ENCODE measurements at regions not wholly inside any gene's neighbourhood (a gene's known extent, or its start where the extent isn't known, plus 50 kb on each side); places are given as distances from the start of the nearest gene placed in this dataset.
"Not testable (repeated sequence)": the region's sequence is repeated elsewhere in the genome, so short reads cannot be mapped to it uniquely, and the experiment has no call there.

DNA sequence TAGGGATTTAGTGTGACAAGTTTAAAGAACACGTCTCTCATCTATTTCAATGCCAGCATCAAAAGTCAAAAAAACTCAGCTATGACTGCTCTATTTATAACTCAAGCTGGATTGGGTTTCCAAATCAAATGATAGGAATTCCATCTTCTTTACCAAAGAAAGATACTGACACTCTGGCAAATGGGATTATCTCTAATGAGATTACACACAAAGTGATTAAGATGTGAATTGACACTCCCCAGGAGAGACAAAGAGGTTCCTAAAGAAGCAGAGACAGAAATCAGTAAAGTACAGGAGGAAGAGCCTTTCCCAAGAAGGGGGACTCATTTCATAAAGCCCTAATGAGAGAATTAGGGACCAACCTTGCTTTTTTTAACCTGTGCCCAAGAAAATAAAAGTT lies 92.1 kb downstream of the ID4 start:
- H3K27me3 Mint-ChIP-seq (ENCODE audit: insufficient read depth, unreplicated experiment) = peaks cover 11% of the 10 kb centered on the region
- intact Hi-C loops (cut with micrococcal nuclease) = no loop called here
- ChIA-PET POLR2A (no interaction called here), CTCF (interaction anchor here (0.6 kb wide), 1 partner anchor 37 kb away, joined by 4 read pairs; no protein-coding TSS in a partner anchor)
- no peaks in the 10 kb centered on the region for H3K36me3 Mint-ChIP-seq (ENCODE audit: insufficient read depth, unreplicated experiment)
- no peak overlapping the region for H3K27ac Mint-ChIP-seq (ENCODE audit: low read depth, unreplicated experiment)
- DNase-seq (ENCODE audit: unreplicated experiment) = no peak
- no peaks in the 10 kb centered on the region for H3K4me1 Mint-ChIP-seq (ENCODE audit: insufficient read depth, unreplicated experiment)
- no peak overlapping the region for H3K4me3 Mint-ChIP-seq (ENCODE audit: unreplicated experiment)
- H3K9me3 Mint-ChIP-seq (ENCODE audit: unreplicated experiment) = no peaks in the 10 kb centered on the region
- TF ChIP-seq, protein P1, sequence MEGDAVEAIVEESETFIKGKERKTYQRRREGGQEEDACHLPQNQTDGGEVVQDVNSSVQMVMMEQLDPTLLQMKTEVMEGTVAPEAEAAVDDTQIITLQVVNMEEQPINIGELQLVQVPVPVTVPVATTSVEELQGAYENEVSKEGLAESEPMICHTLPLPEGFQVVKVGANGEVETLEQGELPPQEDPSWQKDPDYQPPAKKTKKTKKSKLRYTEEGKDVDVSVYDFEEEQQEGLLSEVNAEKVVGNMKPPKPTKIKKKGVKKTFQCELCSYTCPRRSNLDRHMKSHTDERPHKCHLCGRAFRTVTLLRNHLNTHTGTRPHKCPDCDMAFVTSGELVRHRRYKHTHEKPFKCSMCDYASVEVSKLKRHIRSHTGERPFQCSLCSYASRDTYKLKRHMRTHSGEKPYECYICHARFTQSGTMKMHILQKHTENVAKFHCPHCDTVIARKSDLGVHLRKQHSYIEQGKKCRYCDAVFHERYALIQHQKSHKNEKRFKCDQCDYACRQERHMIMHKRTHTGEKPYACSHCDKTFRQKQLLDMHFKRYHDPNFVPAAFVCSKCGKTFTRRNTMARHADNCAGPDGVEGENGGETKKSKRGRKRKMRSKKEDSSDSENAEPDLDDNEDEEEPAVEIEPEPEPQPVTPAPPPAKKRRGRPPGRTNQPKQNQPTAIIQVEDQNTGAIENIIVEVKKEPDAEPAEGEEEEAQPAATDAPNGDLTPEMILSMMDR (IDR thresholded peaks at IDR 0.05; ENCODE audit: unreplicated experiment) = no peak
- BruUV-seq (replicated peaks) = no TSS peak

DNA sequence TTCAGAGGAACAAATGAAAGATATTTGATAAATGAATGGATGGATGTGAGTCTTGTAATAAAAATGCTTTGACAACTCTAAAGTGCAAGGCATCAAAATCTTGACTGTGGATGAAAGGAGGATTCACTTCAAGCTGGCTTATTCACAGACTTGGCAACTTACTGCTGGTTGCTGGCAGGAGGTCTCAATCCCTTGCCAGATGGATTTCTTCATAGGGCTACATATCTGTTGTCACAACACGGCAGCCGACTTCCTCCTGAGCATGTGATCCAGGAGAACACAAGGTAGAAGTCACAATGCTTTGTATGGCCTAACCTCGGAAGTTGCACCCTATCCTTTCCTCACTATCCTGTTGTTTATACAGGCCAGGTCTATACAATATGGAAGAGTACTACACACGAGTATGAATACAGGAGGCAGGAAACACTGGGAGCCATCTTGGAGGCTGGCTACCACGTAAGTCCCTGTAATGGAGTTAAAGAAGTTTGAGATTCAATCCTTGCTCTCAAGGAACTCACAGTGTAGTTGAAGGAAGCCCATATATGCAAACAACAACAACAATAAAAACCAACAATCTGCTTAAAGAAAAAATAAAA lies 97.9 kb downstream of the ID4 start:
- Mint-ChIP-seq H3K4me1 (ENCODE audit: insufficient read depth, unreplicated experiment) (no peaks in the 10 kb centered on the region), H3K9me3 (ENCODE audit: unreplicated experiment) (no peaks in the 10 kb centered on the region), H3K27ac (ENCODE audit: low read depth, unreplicated experiment) (no peak overlapping the region), H3K4me3 (ENCODE audit: unreplicated experiment) (no peak overlapping the region), H3K36me3 (ENCODE audit: insufficient read depth, unreplicated experiment) (no peaks in the 10 kb centered on the region), H3K27me3 (ENCODE audit: insufficient read depth, unreplicated experiment) (no peaks in the 10 kb centered on the region)
- ChIA-PET CTCF (no interaction called here), POLR2A (no interaction called here)
- peak; percentile 15 for DNase-seq (ENCODE audit: unreplicated experiment)
- intact Hi-C loops (cut with micrococcal nuclease) = no loop called here
- TF ChIP-seq, protein P1 (IDR thresholded peaks at IDR 0.05; ENCODE audit: unreplicated experiment) = no peak
- no TSS peak for BruUV-seq (replicated peaks)

DNA sequence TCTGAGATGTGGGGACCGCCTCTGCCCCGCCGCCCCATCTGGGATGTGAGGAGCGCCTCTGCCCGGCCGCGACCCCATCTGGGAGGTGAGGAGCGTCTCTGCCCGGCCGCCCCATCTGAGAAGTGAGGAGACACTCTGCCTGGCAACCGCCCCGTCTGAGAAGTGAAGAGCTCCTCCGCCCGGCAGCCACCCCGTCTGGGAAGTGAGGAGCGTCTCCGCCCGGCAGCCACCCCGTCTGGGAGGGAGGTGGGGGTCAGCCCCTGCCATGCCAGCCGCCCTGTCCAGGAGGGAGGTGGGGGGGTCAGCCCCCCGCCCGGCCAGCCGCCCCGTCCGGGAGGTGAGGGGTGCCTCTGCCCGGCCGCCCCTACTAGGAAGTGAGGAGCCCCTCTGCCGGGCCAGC lies 102.2 kb downstream of the ID4 start:
- H3K9me3 Mint-ChIP-seq (ENCODE audit: unreplicated experiment); H3K27ac Mint-ChIP-seq (ENCODE audit: low read depth, unreplicated experiment); BruUV-seq (replicated peaks); DNase-seq (ENCODE audit: unreplicated experiment); H3K4me1 Mint-ChIP-seq (ENCODE audit: insufficient read depth, unreplicated experiment); H3K4me3 Mint-ChIP-seq (ENCODE audit: unreplicated experiment); CTCF ChIA-PET; POLR2A ChIA-PET; H3K36me3 Mint-ChIP-seq (ENCODE audit: insufficient read depth, unreplicated experiment); H3K27me3 Mint-ChIP-seq (ENCODE audit: insufficient read depth, unreplicated experiment); intact Hi-C loops (cut with micrococcal nuclease): not testable (repeated sequence)

DNA sequence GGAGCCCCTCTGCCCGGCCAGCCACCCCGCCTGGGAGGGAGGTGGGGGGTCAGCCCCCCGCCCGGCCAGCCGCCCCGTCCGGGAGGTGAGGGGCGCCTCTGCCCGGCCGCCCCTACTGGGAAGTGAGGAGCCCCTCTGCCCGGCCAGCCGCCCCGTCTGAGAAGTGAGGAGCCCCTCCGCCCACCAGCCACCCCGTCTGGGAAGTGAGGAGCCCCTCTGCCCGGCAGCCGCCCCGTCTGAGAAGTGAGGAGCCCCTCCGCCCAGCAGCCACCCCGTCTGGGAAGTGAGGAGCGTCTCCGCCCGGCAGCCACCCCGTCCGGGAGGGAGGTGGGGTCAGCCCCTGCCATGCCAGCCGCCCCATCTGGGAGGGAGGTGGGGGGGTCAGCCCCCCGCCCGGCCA lies 102.8 kb downstream of the ID4 start:
- H3K27me3 Mint-ChIP-seq (ENCODE audit: insufficient read depth, unreplicated experiment); POLR2A ChIA-PET; H3K4me3 Mint-ChIP-seq (ENCODE audit: unreplicated experiment); H3K9me3 Mint-ChIP-seq (ENCODE audit: unreplicated experiment); DNase-seq (ENCODE audit: unreplicated experiment); BruUV-seq (replicated peaks); intact Hi-C loops (cut with micrococcal nuclease); CTCF ChIA-PET; H3K36me3 Mint-ChIP-seq (ENCODE audit: insufficient read depth, unreplicated experiment); H3K4me1 Mint-ChIP-seq (ENCODE audit: insufficient read depth, unreplicated experiment); H3K27ac Mint-ChIP-seq (ENCODE audit: low read depth, unreplicated experiment): not testable (repeated sequence)

DNA sequence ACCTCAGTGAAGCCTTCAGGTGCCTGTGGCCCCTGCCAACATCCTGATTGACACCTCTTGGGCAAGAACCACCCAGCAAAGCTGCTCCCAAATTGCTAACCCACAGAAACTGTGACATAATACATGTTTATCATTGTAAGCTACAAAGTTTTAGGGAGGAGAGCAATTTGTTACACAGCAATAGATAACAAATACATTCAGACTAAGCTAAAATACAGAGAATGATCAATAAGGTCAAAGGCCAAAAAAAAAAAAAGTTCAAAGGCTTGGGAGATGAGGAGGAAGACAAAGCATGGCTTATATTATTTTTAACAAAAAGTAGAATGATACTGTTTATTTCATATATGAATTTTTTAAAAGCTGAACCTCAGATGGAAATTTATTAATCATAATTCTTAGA lies 105.9 kb downstream of the ID4 start:
- CTCF ChIA-PET = no interaction called here
- intact Hi-C loops (cut with micrococcal nuclease) = no loop called here
- Mint-ChIP-seq H3K4me1 (ENCODE audit: insufficient read depth, unreplicated experiment) (no peaks in the 10 kb centered on the region), H3K9me3 (ENCODE audit: unreplicated experiment) (peaks cover 9% of the 10 kb centered on the region), H3K4me3 (ENCODE audit: unreplicated experiment) (no peak overlapping the region), H3K36me3 (ENCODE audit: insufficient read depth, unreplicated experiment) (no peaks in the 10 kb centered on the region), H3K27ac (ENCODE audit: low read depth, unreplicated experiment) (no peak overlapping the region), H3K27me3 (ENCODE audit: insufficient read depth, unreplicated experiment) (peaks cover 18% of the 10 kb centered on the region)
- BruUV-seq (replicated peaks) = no TSS peak
- POLR2A ChIA-PET = no interaction called here
- TF ChIP-seq, protein P1 (IDR thresholded peaks at IDR 0.05; ENCODE audit: unreplicated experiment) = no peak
- no peak for DNase-seq (ENCODE audit: unreplicated experiment)
